Smooth muscle cell (in vitro differentiated cells): ENCODE measurements at regions not wholly inside any gene's neighbourhood (a gene's known extent, or its start where the extent isn't known, plus 50 kb on each side); places are given as distances from the start of the nearest gene placed in this dataset.
"Not testable (repeated sequence)": the region's sequence is repeated elsewhere in the genome, so short reads cannot be mapped to it uniquely, and the experiment has no call there.

Experiments
- DNase-seq: peaks from one replicate; lab custom pipeline; 2025; ENCODE audit not compliant: unreplicated experiment; lab: John Stamatoyannopoulos, UW
- H2AFZ ChIP-seq: fragments of 200-600 bp; sonication (generic); 2 replicates; pipeline ENCODE4 v1.6.0; 2016; ENCODE audit warnings: antibody characterized with exemption, low read depth, mild to moderate bottlenecking
- H3F3A ChIP-seq: fragments of 200-600 bp; sonication (generic); 2 replicates; pipeline ENCODE4 v1.6.0; 2017; ENCODE audit warnings: antibody characterized with exemption, low read depth
- H3K27ac ChIP-seq: fragments of 200-600 bp; sonication (generic); 2 replicates; pipeline ENCODE4 v1.5.1; 2016; ENCODE audit warnings: low read depth, mild to moderate bottlenecking
- H3K27me3 ChIP-seq: fragments of 200-600 bp; sonication (generic); 2 replicates; pipeline ENCODE4 v1.6.1; 2016; ENCODE audit warnings: low read depth, mild to moderate bottlenecking
- H3K36me3 ChIP-seq: fragments of 200-600 bp; sonication (generic); 2 replicates; pipeline ENCODE4 v1.5.1; 2016; ENCODE audit warnings: low read depth
- H3K4me1 ChIP-seq: fragments of 200-600 bp; sonication (generic); 2 replicates; pipeline ENCODE4 v1.5.1; 2016; ENCODE audit warnings: low read depth
- H3K4me2 ChIP-seq: fragments of 200-600 bp; sonication (generic); 2 replicates; pipeline ENCODE4 v1.6.0; 2016; ENCODE audit warnings: mild to moderate bottlenecking
- H3K4me3 ChIP-seq: fragments of 200-600 bp; sonication (generic); 2 replicates; pipeline ENCODE4 v1.5.1; 2016; ENCODE audit warnings: mild to moderate bottlenecking
- H3K79me2 ChIP-seq: fragments of 200-600 bp; sonication (generic); 2 replicates; pipeline ENCODE4 v1.6.0; 2016; ENCODE audit warnings: low read depth, mild to moderate bottlenecking
- H3K9ac ChIP-seq: fragments of 200-600 bp; sonication (generic); 2 replicates; pipeline ENCODE4 v1.6.0; 2016; ENCODE audit warnings: low read depth
- H3K9me3 ChIP-seq: fragments of 200-600 bp; sonication (generic); replicated peaks from 2 replicates; pipeline ENCODE4 v1.5.1; 2016; ENCODE audit warnings: low read depth
- H4K20me1 ChIP-seq: fragments of 200-600 bp; sonication (generic); 2 replicates; pipeline ENCODE4 v1.6.0; 2016; ENCODE audit warnings: low read depth
- whole genome bisulfite sequencing: methylation state at CpG from one replicate; pipeline ENCODE4 v1.1.7; 2016; ENCODE audit warnings: low lambda C conversion rate; 5-methylcytosine and 5-hydroxymethylcytosine counted together
- TF ChIP-seq, protein P1 (sequence below): fragments of 200-600 bp; sonication (generic); IDR thresholded peaks from 2 replicates; pipeline ENCODE4 v1.5.1; 2017; ENCODE audit warnings: borderline replicate concordance, mild to moderate bottlenecking, antibody characterized with exemption; ENCODE audit not compliant: insufficient read depth, poor library complexity, severe bottlenecking

DNA sequence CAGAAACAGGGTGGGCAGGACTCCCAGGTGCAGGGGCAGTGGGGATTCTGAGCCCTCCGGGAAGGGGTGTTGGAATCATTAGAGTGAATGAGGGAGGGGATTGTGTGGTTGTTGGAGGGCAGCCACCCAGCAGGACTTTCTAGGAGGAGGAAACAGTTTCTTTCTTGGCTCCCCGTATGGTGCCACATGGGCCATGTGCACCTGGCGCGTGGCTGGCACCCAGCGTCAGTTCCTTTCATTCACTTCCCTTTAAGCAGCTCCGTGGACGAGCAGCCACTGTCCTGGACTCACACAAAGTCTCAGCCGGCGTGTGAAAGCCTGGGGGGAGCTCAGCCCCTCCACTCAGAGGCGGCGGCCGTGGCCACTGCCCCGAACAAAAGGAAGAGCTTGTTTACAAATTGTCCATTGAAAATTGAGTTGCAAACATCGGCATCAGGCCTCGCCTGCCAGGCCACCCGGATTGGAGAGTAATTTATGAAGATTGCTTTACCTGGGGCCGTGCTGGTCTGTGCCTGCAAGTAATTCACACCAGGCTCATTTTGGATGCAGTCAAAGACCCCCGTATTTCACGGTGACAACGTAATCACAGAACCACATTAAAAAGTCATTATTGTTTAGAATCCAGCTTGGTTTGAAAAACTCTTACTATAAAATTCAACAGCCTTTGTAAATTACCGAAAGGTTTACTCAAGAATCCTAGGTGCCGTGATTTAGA, 101.7 kb upstream of the C14orf180 start:
- Histone ChIP-seq H3K27me3 (no peaks in the 10 kb centered on the region), H3K9me3 (no peaks in the 10 kb centered on the region), H3K9ac (no peak overlapping the region), H3K4me3 (no peak overlapping the region), H3K36me3 (no peaks in the 10 kb centered on the region), H3K27ac (no peak overlapping the region), H3K4me1 (no peaks in the 10 kb centered on the region), H3K4me2 (no peak overlapping the region), H3F3A (no peaks in the 10 kb centered on the region), H3K79me2 (no peaks in the 10 kb centered on the region), H2AFZ (no peak overlapping the region), H4K20me1 (no peaks in the 10 kb centered on the region)
- 89% methylated on average over 22 of the region's 22 CpGs for WGBS
- TF ChIP-seq, protein P1, sequence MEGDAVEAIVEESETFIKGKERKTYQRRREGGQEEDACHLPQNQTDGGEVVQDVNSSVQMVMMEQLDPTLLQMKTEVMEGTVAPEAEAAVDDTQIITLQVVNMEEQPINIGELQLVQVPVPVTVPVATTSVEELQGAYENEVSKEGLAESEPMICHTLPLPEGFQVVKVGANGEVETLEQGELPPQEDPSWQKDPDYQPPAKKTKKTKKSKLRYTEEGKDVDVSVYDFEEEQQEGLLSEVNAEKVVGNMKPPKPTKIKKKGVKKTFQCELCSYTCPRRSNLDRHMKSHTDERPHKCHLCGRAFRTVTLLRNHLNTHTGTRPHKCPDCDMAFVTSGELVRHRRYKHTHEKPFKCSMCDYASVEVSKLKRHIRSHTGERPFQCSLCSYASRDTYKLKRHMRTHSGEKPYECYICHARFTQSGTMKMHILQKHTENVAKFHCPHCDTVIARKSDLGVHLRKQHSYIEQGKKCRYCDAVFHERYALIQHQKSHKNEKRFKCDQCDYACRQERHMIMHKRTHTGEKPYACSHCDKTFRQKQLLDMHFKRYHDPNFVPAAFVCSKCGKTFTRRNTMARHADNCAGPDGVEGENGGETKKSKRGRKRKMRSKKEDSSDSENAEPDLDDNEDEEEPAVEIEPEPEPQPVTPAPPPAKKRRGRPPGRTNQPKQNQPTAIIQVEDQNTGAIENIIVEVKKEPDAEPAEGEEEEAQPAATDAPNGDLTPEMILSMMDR = no peak
- no peak for DNase-seq

DNA sequence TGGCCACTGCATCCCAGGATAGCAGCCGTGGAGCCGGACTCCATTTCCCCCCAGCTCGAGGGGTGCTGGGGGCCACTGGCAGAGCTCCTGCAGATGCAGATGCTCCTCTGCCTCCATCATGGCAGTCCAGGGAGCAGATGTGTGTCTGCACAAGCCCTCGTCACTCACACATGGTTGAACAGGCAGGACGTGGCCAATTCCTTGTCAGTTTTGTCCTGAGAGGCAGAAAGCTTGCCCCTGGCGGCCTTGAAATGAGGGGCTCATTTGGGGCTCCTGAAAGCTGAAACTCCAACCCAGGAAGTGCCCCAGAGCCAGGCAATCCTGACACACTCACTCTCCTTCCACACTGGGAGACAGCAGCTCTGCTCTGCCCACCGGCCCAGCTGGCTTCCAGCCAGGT, 100.9 kb upstream of the C14orf180 start:
- no peak overlapping the region for H3K9ac ChIP-seq
- WGBS = 86% methylated on average over 7 of the region's 7 CpGs
- no peaks in the 10 kb centered on the region for H3F3A ChIP-seq
- no peaks in the 10 kb centered on the region for H3K9me3 ChIP-seq
- H3K4me1 ChIP-seq = no peaks in the 10 kb centered on the region
- no peak for DNase-seq
- no peak overlapping the region for H3K4me2 ChIP-seq
- H2AFZ ChIP-seq = no peak overlapping the region
- no peaks in the 10 kb centered on the region for H4K20me1 ChIP-seq
- no peak overlapping the region for H3K27ac ChIP-seq
- no peaks in the 10 kb centered on the region for H3K79me2 ChIP-seq
- TF ChIP-seq, protein P1 = no peak
- no peak overlapping the region for H3K4me3 ChIP-seq
- H3K27me3 ChIP-seq = no peaks in the 10 kb centered on the region
- no peaks in the 10 kb centered on the region for H3K36me3 ChIP-seq

DNA sequence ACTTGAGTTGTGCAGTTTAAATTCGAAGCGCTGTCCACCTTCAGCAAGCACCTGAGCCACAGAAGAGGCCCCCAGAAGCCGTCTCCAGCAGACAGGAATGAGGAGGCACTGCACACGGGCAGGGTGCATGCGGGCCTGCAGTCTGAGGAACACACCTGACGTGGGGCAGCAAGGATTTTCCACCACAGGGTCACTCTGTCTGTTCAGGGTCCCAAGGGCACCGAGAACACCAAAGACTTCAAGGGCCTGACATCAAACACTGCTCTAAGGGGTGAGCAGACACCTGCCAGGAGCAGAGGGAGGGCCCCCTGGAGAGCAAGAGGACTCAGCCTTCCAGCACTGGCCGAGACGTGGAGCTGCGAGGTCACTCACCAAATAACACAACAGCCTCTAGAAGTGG, 99.7 kb upstream of the C14orf180 start:
- no peaks in the 10 kb centered on the region for H3K79me2 ChIP-seq
- no peak overlapping the region for H3K4me3 ChIP-seq
- H4K20me1 ChIP-seq = no peaks in the 10 kb centered on the region
- H3K27me3 ChIP-seq = no peaks in the 10 kb centered on the region
- no peaks in the 10 kb centered on the region for H3K9me3 ChIP-seq
- TF ChIP-seq, protein P1 = no peak
- H2AFZ ChIP-seq = no peak overlapping the region
- 87% methylated on average over 10 of the region's 10 CpGs for WGBS
- H3K27ac ChIP-seq = no peak overlapping the region
- H3K36me3 ChIP-seq = no peaks in the 10 kb centered on the region
- H3F3A ChIP-seq = no peaks in the 10 kb centered on the region
- H3K4me2 ChIP-seq = no peak overlapping the region
- H3K4me1 ChIP-seq = no peaks in the 10 kb centered on the region
- no peak for DNase-seq
- no peak overlapping the region for H3K9ac ChIP-seq

DNA sequence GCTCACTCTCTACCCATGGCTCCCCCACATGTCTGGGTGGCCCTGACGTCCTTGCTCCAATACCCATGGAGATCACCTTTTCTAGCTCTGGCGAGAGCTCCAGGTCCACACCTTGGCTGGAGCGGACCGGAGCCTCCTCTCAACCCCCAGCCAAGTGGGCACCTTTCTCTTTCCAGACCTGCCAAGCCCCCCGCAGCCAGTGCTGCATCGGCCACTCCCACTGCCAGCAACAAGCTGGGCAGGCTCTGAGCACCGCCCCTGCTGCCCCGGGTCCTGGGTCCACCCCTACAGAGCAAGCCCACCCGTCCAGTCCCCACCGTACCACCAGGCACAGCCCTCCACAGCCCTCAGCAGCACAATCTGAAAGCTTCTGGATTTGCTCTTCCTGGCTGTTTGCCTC, 98.2 kb upstream of the C14orf180 start:
- H3F3A ChIP-seq = no peaks in the 10 kb centered on the region
- DNase-seq = no peak
- WGBS = 93% methylated on average over 10 of the region's 10 CpGs

DNA sequence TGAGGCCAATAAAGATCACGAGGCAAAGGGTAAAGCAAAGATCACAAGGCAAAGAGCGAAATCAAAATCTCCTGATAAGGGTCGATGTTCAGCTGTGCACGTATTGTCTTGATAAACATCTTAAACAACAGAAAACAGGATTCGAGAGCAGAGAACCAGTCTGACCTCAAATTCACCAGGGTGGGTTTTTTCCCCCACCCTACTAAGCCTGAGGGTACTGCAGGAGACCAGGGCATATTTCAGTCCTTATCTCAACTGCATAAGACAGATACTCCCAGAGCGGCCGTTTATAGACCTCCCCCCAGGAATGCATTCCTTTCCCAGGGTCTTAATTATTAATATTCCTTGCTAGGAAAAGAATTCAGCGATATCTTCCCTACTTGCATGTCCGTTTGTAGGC, 97.5 kb upstream of the C14orf180 start:
- H3F3A ChIP-seq, H3K9ac ChIP-seq, H3K36me3 ChIP-seq, H2AFZ ChIP-seq, H3K27me3 ChIP-seq, H3K79me2 ChIP-seq, H3K9me3 ChIP-seq, DNase-seq, H3K27ac ChIP-seq, H4K20me1 ChIP-seq, H3K4me3 ChIP-seq, H3K4me2 ChIP-seq, H3K4me1 ChIP-seq: not testable (repeated sequence)
- 95% methylated on average over 9 of the region's 9 CpGs for WGBS

More for the DNA sequence above, 98.2 kb upstream of the C14orf180 start:
- Histone ChIP-seq H3K4me2 (no peak overlapping the region), H3K9ac (no peak overlapping the region), H3K4me1 (no peaks in the 10 kb centered on the region), H4K20me1 (no peaks in the 10 kb centered on the region), H3K27ac (no peak overlapping the region), H3K4me3 (no peak overlapping the region), H2AFZ (no peak overlapping the region), H3K79me2 (no peaks in the 10 kb centered on the region), H3K36me3 (no peaks in the 10 kb centered on the region), H3K9me3 (no peaks in the 10 kb centered on the region), H3K27me3 (no peaks in the 10 kb centered on the region)
- TF ChIP-seq, protein P1 = no peak
